ENCODE measurements at regions not wholly inside any gene's neighbourhood (a gene's known extent, or its start where the extent isn't known, plus 50 kb on each side); places are given as distances from the start of the nearest gene placed in this dataset.

GRCh38 chr12:56864318-56864717 is 69.9 kb downstream of the SDR9C7 start:
- Mint-ChIP-seq H3K36me3 (peaks cover 57% of the 10 kb centered on the region), H3K4me3 (no peak overlapping the region), H3K27me3 (ENCODE audit: low read depth) (peaks cover 39% of the 10 kb centered on the region), H3K9me3 (peaks cover 88% of the 10 kb centered on the region), H3K4me1 (no peaks in the 10 kb centered on the region), H3K27ac (no peak overlapping the region)
- ChIA-PET POLR2A (no interaction called here), CTCF (no interaction called here)
- ATAC-seq (no peak), DNase-seq (ENCODE audit: low spot score) (no peak)
- TF ChIP-seq RELA (CRISPR knock-in tag; IDR thresholded peaks at IDR 0.05; ENCODE audit: borderline replicate concordance): no peak
- no peak for TF ChIP-seq ZNF232 (CRISPR knock-in tag; IDR thresholded peaks at IDR 0.05)
- TF ChIP-seq, protein P1, sequence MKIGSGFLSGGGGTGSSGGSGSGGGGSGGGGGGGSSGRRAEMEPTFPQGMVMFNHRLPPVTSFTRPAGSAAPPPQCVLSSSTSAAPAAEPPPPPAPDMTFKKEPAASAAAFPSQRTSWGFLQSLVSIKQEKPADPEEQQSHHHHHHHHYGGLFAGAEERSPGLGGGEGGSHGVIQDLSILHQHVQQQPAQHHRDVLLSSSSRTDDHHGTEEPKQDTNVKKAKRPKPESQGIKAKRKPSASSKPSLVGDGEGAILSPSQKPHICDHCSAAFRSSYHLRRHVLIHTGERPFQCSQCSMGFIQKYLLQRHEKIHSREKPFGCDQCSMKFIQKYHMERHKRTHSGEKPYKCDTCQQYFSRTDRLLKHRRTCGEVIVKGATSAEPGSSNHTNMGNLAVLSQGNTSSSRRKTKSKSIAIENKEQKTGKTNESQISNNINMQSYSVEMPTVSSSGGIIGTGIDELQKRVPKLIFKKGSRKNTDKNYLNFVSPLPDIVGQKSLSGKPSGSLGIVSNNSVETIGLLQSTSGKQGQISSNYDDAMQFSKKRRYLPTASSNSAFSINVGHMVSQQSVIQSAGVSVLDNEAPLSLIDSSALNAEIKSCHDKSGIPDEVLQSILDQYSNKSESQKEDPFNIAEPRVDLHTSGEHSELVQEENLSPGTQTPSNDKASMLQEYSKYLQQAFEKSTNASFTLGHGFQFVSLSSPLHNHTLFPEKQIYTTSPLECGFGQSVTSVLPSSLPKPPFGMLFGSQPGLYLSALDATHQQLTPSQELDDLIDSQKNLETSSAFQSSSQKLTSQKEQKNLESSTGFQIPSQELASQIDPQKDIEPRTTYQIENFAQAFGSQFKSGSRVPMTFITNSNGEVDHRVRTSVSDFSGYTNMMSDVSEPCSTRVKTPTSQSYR (CRISPR knock-in tag; IDR thresholded peaks at IDR 0.05): no peak
- TF ChIP-seq NR1H2 (CRISPR knock-in tag; IDR thresholded peaks at IDR 0.05): no peak
- no peak for TF ChIP-seq SP1 (CRISPR knock-in tag; conservative IDR thresholded peaks at IDR 0.05)
- no peak for TF ChIP-seq ZNF416 (CRISPR knock-in tag; IDR thresholded peaks at IDR 0.05)
- TF ChIP-seq, protein P2, sequence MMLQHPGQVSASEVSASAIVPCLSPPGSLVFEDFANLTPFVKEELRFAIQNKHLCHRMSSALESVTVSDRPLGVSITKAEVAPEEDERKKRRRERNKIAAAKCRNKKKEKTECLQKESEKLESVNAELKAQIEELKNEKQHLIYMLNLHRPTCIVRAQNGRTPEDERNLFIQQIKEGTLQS (CRISPR knock-in tag; conservative IDR thresholded peaks at IDR 0.05): no peak
- TF ChIP-seq SMAD3 (CRISPR knock-in tag; IDR thresholded peaks at IDR 0.05; ENCODE audit: borderline replicate concordance): no peak
- TF ChIP-seq, protein P3, sequence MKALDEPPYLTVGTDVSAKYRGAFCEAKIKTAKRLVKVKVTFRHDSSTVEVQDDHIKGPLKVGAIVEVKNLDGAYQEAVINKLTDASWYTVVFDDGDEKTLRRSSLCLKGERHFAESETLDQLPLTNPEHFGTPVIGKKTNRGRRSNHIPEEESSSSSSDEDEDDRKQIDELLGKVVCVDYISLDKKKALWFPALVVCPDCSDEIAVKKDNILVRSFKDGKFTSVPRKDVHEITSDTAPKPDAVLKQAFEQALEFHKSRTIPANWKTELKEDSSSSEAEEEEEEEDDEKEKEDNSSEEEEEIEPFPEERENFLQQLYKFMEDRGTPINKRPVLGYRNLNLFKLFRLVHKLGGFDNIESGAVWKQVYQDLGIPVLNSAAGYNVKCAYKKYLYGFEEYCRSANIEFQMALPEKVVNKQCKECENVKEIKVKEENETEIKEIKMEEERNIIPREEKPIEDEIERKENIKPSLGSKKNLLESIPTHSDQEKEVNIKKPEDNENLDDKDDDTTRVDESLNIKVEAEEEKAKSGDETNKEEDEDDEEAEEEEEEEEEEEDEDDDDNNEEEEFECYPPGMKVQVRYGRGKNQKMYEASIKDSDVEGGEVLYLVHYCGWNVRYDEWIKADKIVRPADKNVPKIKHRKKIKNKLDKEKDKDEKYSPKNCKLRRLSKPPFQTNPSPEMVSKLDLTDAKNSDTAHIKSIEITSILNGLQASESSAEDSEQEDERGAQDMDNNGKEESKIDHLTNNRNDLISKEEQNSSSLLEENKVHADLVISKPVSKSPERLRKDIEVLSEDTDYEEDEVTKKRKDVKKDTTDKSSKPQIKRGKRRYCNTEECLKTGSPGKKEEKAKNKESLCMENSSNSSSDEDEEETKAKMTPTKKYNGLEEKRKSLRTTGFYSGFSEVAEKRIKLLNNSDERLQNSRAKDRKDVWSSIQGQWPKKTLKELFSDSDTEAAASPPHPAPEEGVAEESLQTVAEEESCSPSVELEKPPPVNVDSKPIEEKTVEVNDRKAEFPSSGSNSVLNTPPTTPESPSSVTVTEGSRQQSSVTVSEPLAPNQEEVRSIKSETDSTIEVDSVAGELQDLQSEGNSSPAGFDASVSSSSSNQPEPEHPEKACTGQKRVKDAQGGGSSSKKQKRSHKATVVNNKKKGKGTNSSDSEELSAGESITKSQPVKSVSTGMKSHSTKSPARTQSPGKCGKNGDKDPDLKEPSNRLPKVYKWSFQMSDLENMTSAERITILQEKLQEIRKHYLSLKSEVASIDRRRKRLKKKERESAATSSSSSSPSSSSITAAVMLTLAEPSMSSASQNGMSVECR (CRISPR knock-in tag; IDR thresholded peaks at IDR 0.05; ENCODE audit: borderline replicate concordance): no peak
- TF ChIP-seq, protein P4, sequence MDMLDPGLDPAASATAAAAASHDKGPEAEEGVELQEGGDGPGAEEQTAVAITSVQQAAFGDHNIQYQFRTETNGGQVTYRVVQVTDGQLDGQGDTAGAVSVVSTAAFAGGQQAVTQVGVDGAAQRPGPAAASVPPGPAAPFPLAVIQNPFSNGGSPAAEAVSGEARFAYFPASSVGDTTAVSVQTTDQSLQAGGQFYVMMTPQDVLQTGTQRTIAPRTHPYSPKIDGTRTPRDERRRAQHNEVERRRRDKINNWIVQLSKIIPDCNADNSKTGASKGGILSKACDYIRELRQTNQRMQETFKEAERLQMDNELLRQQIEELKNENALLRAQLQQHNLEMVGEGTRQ (CRISPR knock-in tag; IDR thresholded peaks at IDR 0.05): no peak
- TF ChIP-seq, protein P5, sequence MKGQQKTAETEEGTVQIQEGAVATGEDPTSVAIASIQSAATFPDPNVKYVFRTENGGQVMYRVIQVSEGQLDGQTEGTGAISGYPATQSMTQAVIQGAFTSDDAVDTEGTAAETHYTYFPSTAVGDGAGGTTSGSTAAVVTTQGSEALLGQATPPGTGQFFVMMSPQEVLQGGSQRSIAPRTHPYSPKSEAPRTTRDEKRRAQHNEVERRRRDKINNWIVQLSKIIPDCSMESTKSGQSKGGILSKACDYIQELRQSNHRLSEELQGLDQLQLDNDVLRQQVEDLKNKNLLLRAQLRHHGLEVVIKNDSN (CRISPR knock-in tag; IDR thresholded peaks at IDR 0.05): no peak

- DNase-seq (ENCODE audit: low spot score): no peak
- POLR2A ChIA-PET: no interaction called here
- Mint-ChIP-seq H3K4me3 (no peak overlapping the region), H3K27me3 (ENCODE audit: low read depth) (peaks cover 38% of the 10 kb centered on the region), H3K4me1 (no peaks in the 10 kb centered on the region), H3K9me3 (peaks cover 87% of the 10 kb centered on the region), H3K27ac (no peak overlapping the region), H3K36me3 (peaks cover 54% of the 10 kb centered on the region)
- no peak for ATAC-seq
- CTCF ChIA-PET: no interaction called here
- no peak for TF ChIP-seq ESRRA (CRISPR knock-in tag; IDR thresholded peaks at IDR 0.05; ENCODE audit: borderline replicate concordance)
- no peak for TF ChIP-seq ZBTB43 (CRISPR knock-in tag; IDR thresholded peaks at IDR 0.05)
- no peak for TF ChIP-seq NR3C1 (CRISPR knock-in tag; conservative IDR thresholded peaks at IDR 0.05; ENCODE audit: low read depth)
- TF ChIP-seq ZNF232 (CRISPR knock-in tag; IDR thresholded peaks at IDR 0.05): no peak
- no peak for TF ChIP-seq CBFB (CRISPR knock-in tag; IDR thresholded peaks at IDR 0.05; ENCODE audit: low read depth)
These were observed 70.4 kb downstream of the SDR9C7 start for GRCh38 chr12:56863789-56864188.
